HepG2 (cell line): ENCODE measurements at regions not wholly inside any gene's neighbourhood (a gene's known extent, or its start where the extent isn't known, plus 50 kb on each side); places are given as distances from the start of the nearest gene placed in this dataset.

Source experiments
- BRF2 ChIP-seq: sonication (generic); formaldehyde crosslinking; IDR thresholded peaks from 2 replicates; pipeline ENCODE4 v1.8.1; 2022; ENCODE audit warnings: mild to moderate bottlenecking, missing genetic modification reagents
- EP300 ChIP-seq, 3 experiments: sonication (generic) in 1 of 3; formaldehyde crosslinking in 1 of 3; IDR thresholded peaks; 2 replicates each; pipeline versions ENCODE4 v1.5.1 to v1.6.1; 2011 to 2020; ENCODE audit warnings: low read depth in 2 of 3, low read length in 2 of 3, borderline replicate concordance in 1 of 3, improper control_type of control experiment in 1 of 3, mild to moderate bottlenecking in 1 of 3, missing genetic modification reagents in 1 of 3, moderate library complexity in 1 of 3
- GATA4 ChIP-seq: sonication (generic); IDR thresholded peaks from 2 replicates; pipeline ENCODE4 v1.6.1; 2016; ENCODE audit warnings: antibody characterized with exemption, low read depth, borderline replicate concordance
- PAXIP1 ChIP-seq: sonication (generic); formaldehyde crosslinking; conservative IDR thresholded peaks from 2 replicates; pipeline ENCODE4 v1.4.0; 2020; ENCODE audit warnings: mild to moderate bottlenecking, missing genetic modification reagents, moderate library complexity
- ZBTB40 ChIP-seq, 2 experiments: fragments of 450-650 bp in 1 of 2; sonication (generic) in 1 of 2; formaldehyde crosslinking in 1 of 2; IDR thresholded peaks; 2 replicates each; pipeline versions ENCODE4 v1.6.1 to v1.8.0; 2016 to 2022; ENCODE audit warnings: antibody characterized with exemption in 1 of 2, mild to moderate bottlenecking in 1 of 2, missing genetic modification reagents in 1 of 2
- TF ChIP-seq, protein P1 (sequence below), 2 experiments: IDR thresholded peaks; 2 replicates each; pipeline ENCODE4 v1.6.1; 2011 to 2012; ENCODE audit warnings: low read length in 2 of 2, borderline replicate concordance in 1 of 2, low read depth in 1 of 2, mild to moderate bottlenecking in 1 of 2, moderate library complexity in 1 of 2

- TF ChIP-seq EP300 (IDR thresholded peaks at IDR 0.05; ENCODE audit: low read depth in 2 of 2, low read length in 2 of 2) (peak; percentile 40 to 99; a peak in 3 of 4 replicates), EP300 (CRISPR knock-in tag; IDR thresholded peaks at IDR 0.05; ENCODE audit: borderline replicate concordance) (peak; percentile 93), BRF2 (CRISPR knock-in tag) (peak; percentile 41; the same call in 1 of the 2 replicates), GATA4 (peak; percentile 97), ZBTB40 (IDR thresholded peaks at IDR 0.05) (no peak), ZBTB40 (CRISPR knock-in tag; IDR thresholded peaks at IDR 0.05) (no peak), PAXIP1 (CRISPR knock-in tag) (peak; percentile 94)
- TF ChIP-seq, protein P1, sequence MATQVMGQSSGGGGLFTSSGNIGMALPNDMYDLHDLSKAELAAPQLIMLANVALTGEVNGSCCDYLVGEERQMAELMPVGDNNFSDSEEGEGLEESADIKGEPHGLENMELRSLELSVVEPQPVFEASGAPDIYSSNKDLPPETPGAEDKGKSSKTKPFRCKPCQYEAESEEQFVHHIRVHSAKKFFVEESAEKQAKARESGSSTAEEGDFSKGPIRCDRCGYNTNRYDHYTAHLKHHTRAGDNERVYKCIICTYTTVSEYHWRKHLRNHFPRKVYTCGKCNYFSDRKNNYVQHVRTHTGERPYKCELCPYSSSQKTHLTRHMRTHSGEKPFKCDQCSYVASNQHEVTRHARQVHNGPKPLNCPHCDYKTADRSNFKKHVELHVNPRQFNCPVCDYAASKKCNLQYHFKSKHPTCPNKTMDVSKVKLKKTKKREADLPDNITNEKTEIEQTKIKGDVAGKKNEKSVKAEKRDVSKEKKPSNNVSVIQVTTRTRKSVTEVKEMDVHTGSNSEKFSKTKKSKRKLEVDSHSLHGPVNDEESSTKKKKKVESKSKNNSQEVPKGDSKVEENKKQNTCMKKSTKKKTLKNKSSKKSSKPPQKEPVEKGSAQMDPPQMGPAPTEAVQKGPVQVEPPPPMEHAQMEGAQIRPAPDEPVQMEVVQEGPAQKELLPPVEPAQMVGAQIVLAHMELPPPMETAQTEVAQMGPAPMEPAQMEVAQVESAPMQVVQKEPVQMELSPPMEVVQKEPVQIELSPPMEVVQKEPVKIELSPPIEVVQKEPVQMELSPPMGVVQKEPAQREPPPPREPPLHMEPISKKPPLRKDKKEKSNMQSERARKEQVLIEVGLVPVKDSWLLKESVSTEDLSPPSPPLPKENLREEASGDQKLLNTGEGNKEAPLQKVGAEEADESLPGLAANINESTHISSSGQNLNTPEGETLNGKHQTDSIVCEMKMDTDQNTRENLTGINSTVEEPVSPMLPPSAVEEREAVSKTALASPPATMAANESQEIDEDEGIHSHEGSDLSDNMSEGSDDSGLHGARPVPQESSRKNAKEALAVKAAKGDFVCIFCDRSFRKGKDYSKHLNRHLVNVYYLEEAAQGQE (IDR thresholded peaks at IDR 0.05; ENCODE audit: borderline replicate concordance in 1 of 2, low read depth in 1 of 2, low read length in 2 of 2) = peak in 1 of 2 experiments; percentile 60; a peak in 2 of 4 replicates
Observed at GRCh38 chrX:129144172-129145038, 378.9 kb downstream of the SMARCA1 start (continued).
